Parathyroid adenoma (tissue), 2 donors: ENCODE measurements at regions not wholly inside any gene's neighbourhood (a gene's known extent, or its start where the extent isn't known, plus 50 kb on each side); places are given as distances from the start of the nearest gene placed in this dataset.

Source experiments
- H2AFZ ChIP-seq: fragments of 300-600 bp; sonication (generic); one replicate; pipeline ENCODE4 v1.7.0; 2017; ENCODE audit warnings: antibody characterized with exemption, mild to moderate bottlenecking
- H3K27ac ChIP-seq: fragments of 300-600 bp; sonication (generic); one replicate; pipeline ENCODE4 v1.7.0; 2017
- H3K27me3 ChIP-seq: fragments of 300-600 bp; sonication (generic); one replicate; pipeline ENCODE4 v1.7.0; 2017; ENCODE audit warnings: low read length; ENCODE audit not compliant: control insufficient read depth, insufficient read depth
- H3K36me3 ChIP-seq: fragments of 300-600 bp; sonication (generic); one replicate; pipeline ENCODE4 v1.7.0; 2017; ENCODE audit warnings: low read length; ENCODE audit not compliant: control insufficient read depth, insufficient read depth
- H3K4me1 ChIP-seq: fragments of 300-600 bp; sonication (generic); one replicate; pipeline ENCODE4 v1.7.0; 2017; ENCODE audit warnings: control low read depth
- H3K4me2 ChIP-seq: fragments of 300-600 bp; sonication (generic); one replicate; pipeline ENCODE4 v1.7.0; 2017; ENCODE audit warnings: low read length
- H3K4me3 ChIP-seq: fragments of 300-600 bp; sonication (generic); one replicate; pipeline ENCODE4 v1.7.0; 2017; ENCODE audit warnings: low read depth, low read length
- H3K79me2 ChIP-seq: fragments of 300-600 bp; sonication (generic); one replicate; pipeline ENCODE4 v1.7.0; 2017; ENCODE audit warnings: control low read depth
- H3K9ac ChIP-seq: fragments of 300-600 bp; sonication (generic); one replicate; pipeline ENCODE4 v1.7.0; 2017; ENCODE audit warnings: mild to moderate bottlenecking
- H3K9me3 ChIP-seq: fragments of 300-600 bp; sonication (generic); one replicate; pipeline ENCODE4 v1.7.0; 2017; ENCODE audit warnings: low read length; ENCODE audit not compliant: control insufficient read depth
- CTCF ChIP-seq: fragments of 300-600 bp; sonication (generic); IDR thresholded peaks from one replicate; pipeline ENCODE4 v1.7.0; 2017; ENCODE audit warnings: antibody characterized with exemption, mild to moderate bottlenecking
- donor health status: primary hyperparathyroidism.

- Histone ChIP-seq H3K9ac (no peak overlapping the region), H3K4me1 (no peaks in the 10 kb centered on the region), H3K79me2 (no peaks in the 10 kb centered on the region), H2AFZ (no peak overlapping the region), H3K9me3 (no peaks in the 10 kb centered on the region), H3K4me2 (no peak overlapping the region), H3K36me3 (no peaks in the 10 kb centered on the region), H3K4me3 (no peak overlapping the region), H3K27ac (no peak overlapping the region), H3K27me3 (no peaks in the 10 kb centered on the region)
- no peak for TF ChIP-seq CTCF
Measured at GRCh38 chr3:30189900-30190299, 416.5 kb upstream of the TGFBR2 start.

GRCh38 chr3:30193625-30194044 is 412.8 kb upstream of the TGFBR2 start:
- no peak for TF ChIP-seq CTCF
- no peak overlapping the region for H3K4me2 ChIP-seq

GRCh38 chr3:30195352-30195751 is 411.0 kb upstream of the TGFBR2 start:
- H3K9me3 ChIP-seq, result no peaks in the 10 kb centered on the region
- H3K4me3 ChIP-seq, result no peak overlapping the region
- no peaks in the 10 kb centered on the region for H3K79me2 ChIP-seq
- H3K4me1 ChIP-seq, result no peaks in the 10 kb centered on the region
- no peak overlapping the region for H3K4me2 ChIP-seq
- H3K36me3 ChIP-seq, result no peaks in the 10 kb centered on the region
- H2AFZ ChIP-seq, result no peak overlapping the region
- no peak overlapping the region for H3K9ac ChIP-seq
- TF ChIP-seq CTCF, result no peak
- H3K27me3 ChIP-seq, result no peaks in the 10 kb centered on the region
- no peak overlapping the region for H3K27ac ChIP-seq

More at GRCh38 chr3:30193625-30194044, 412.8 kb upstream of the TGFBR2 start:
- Histone ChIP-seq H3K4me1 (no peaks in the 10 kb centered on the region), H3K4me3 (no peak overlapping the region), H3K9me3 (no peaks in the 10 kb centered on the region), H3K36me3 (no peaks in the 10 kb centered on the region), H3K27ac (no peak overlapping the region), H3K9ac (no peak overlapping the region), H3K27me3 (no peaks in the 10 kb centered on the region), H2AFZ (no peak overlapping the region), H3K79me2 (no peaks in the 10 kb centered on the region)

- Histone ChIP-seq H3K4me1 (no peaks in the 10 kb centered on the region), H3K27me3 (no peaks in the 10 kb centered on the region), H3K36me3 (no peaks in the 10 kb centered on the region), H3K79me2 (no peaks in the 10 kb centered on the region), H3K4me2 (no peak overlapping the region), H3K9me3 (no peaks in the 10 kb centered on the region), H2AFZ (no peak overlapping the region), H3K4me3 (no peak overlapping the region), H3K9ac (no peak overlapping the region), H3K27ac (no peak overlapping the region)
- TF ChIP-seq CTCF, result no peak
Measured at GRCh38 chr3:30198162-30198561, 408.2 kb upstream of the TGFBR2 start.

GRCh38 chr3:30199096-30199759 is 407.2 kb upstream of the TGFBR2 start:
- no peaks in the 10 kb centered on the region for H3K79me2 ChIP-seq
- no peak overlapping the region for H2AFZ ChIP-seq
- no peaks in the 10 kb centered on the region for H3K36me3 ChIP-seq
- no peak overlapping the region for H3K9ac ChIP-seq
- no peak overlapping the region for H3K4me3 ChIP-seq
- no peaks in the 10 kb centered on the region for H3K4me1 ChIP-seq
- no peaks in the 10 kb centered on the region for H3K27me3 ChIP-seq
- H3K27ac ChIP-seq, result no peak overlapping the region
- TF ChIP-seq CTCF, result peak; percentile 65
- H3K4me2 ChIP-seq, result no peak overlapping the region
- no peaks in the 10 kb centered on the region for H3K9me3 ChIP-seq
